Uterus (tissue), 3 donors: ENCODE measurements at regions not wholly inside any gene's neighbourhood (a gene's known extent, or its start where the extent isn't known, plus 50 kb on each side); places are given as distances from the start of the nearest gene placed in this dataset.
"Not testable (repeated sequence)": the region's sequence is repeated elsewhere in the genome, so short reads cannot be mapped to it uniquely, and the experiment has no call there.

Experiments used
- DNase-seq, 2 donors: peaks; one replicate each; pipeline ENCODE4 v3.0.0-alpha.2; 2019 to 2020
- H3K27ac ChIP-seq, 2 donors: fragments of 200-600 bp; sonication (generic); 1 replicate in 1 of 2; 2 replicates in 1 of 2; pipeline ENCODE4 v1.5.1; 2016 to 2018
- H3K27me3 ChIP-seq, 2 donors: fragments of 200-600 bp; sonication (generic); one replicate each; pipeline ENCODE4 v1.5.1; 2018 to 2019; ENCODE audit warnings: control low read depth in 1 of 2
- H3K36me3 ChIP-seq, 2 donors: fragments of 200-600 bp; sonication (generic); one replicate each; pipeline ENCODE4 v1.5.1; 2019; ENCODE audit warnings: control low read depth in 1 of 2
- H3K4me1 ChIP-seq, 2 donors: fragments of 200-600 bp; sonication (generic); one replicate each; pipeline ENCODE4 v1.5.1; 2018 to 2019; ENCODE audit warnings: control low read depth in 1 of 2
- H3K4me3 ChIP-seq, 2 donors: fragments of 200-600 bp; sonication (generic); 1 replicate in 1 of 2; 2 replicates in 1 of 2; pipeline ENCODE4 v1.5.1; 2018 to 2019; ENCODE audit warnings: mild to moderate bottlenecking in 1 of 2
- H3K9me3 ChIP-seq, 2 donors: fragments of 200-600 bp; sonication (generic); one replicate each; pipeline ENCODE4 v1.5.1; 2019; ENCODE audit warnings: control low read depth in 1 of 2
- CTCF ChIP-seq, 4 experiments: fragments of 200-600 bp in 2 of 4; fragments of 450-650 bp in 2 of 4; sonication (generic) in 2 of 4; IDR thresholded peaks; one replicate each; pipeline ENCODE4 v1.5.1; 2016 to 2019; ENCODE audit warnings: antibody characterized with exemption in 4 of 4, mild to moderate bottlenecking in 2 of 4, moderate library complexity in 1 of 4
- POLR2A ChIP-seq, 2 donors: fragments of 450-650 bp; IDR thresholded peaks; one replicate each; pipeline ENCODE4 v1.6.1; 2016; ENCODE audit warnings: antibody characterized with exemption in 2 of 2, mild to moderate bottlenecking in 1 of 2, moderate library complexity in 1 of 2
- intact Hi-C: fragments of 100-400 bp; cut with DNase I; formaldehyde crosslinking; loops from one replicate; pipeline ENCODE4 v1.15.1; 2023; ENCODE audit warnings: low total_unique reads
- donor health status: DM: yes; HTN: yes; CAD: no.

GRCh38 chr4:9556076-9556475 is 111.9 kb downstream of the DEFB131A start:
- H3K4me3 ChIP-seq, H3K27me3 ChIP-seq, H3K4me1 ChIP-seq, intact Hi-C loops, DNase-seq, H3K36me3 ChIP-seq, H3K27ac ChIP-seq, H3K9me3 ChIP-seq: not testable (repeated sequence)

GRCh38 chr4:9577869-9578268 is 133.7 kb downstream of the DEFB131A start:
- H3K36me3 ChIP-seq, H3K4me3 ChIP-seq, H3K4me1 ChIP-seq, H3K27ac ChIP-seq, intact Hi-C loops, H3K27me3 ChIP-seq, DNase-seq, H3K9me3 ChIP-seq: not testable (repeated sequence)

GRCh38 chr4:9582880-9583279 is 138.7 kb downstream of the DEFB131A start:
- DNase-seq, H3K9me3 ChIP-seq, H3K4me1 ChIP-seq, H3K27me3 ChIP-seq, H3K36me3 ChIP-seq, H3K4me3 ChIP-seq, H3K27ac ChIP-seq, intact Hi-C loops: not testable (repeated sequence)

GRCh38 chr4:9592010-9592409 is 147.8 kb downstream of the DEFB131A start:
- no peaks in the 10 kb centered on the region for H3K27me3 ChIP-seq
- no peak overlapping the region for H3K4me3 ChIP-seq
- H3K4me1 ChIP-seq = no peaks in the 10 kb centered on the region
- no peaks in the 10 kb centered on the region for H3K9me3 ChIP-seq
- intact Hi-C loops = no loop called here
- no peaks in the 10 kb centered on the region for H3K36me3 ChIP-seq
- no peak for TF ChIP-seq POLR2A (IDR thresholded peaks at IDR 0.05)
- DNase-seq = no peak
- no peak overlapping the region for H3K27ac ChIP-seq

GRCh38 chr4:9594948-9595347 is 150.7 kb downstream of the DEFB131A start:
- Histone ChIP-seq H3K27ac (no peak overlapping the region), H3K36me3 (no peaks in the 10 kb centered on the region), H3K4me1 (no peaks in the 10 kb centered on the region), H3K9me3 (no peaks in the 10 kb centered on the region), H3K27me3 (no peaks in the 10 kb centered on the region), H3K4me3 (no peak overlapping the region)
- no peak for DNase-seq
- intact Hi-C loops = no loop called here
- no peak for TF ChIP-seq POLR2A (IDR thresholded peaks at IDR 0.05)
- no peak for TF ChIP-seq CTCF (IDR thresholded peaks at IDR 0.05)

- H3K36me3 ChIP-seq, H3K4me1 ChIP-seq, H3K27me3 ChIP-seq, H3K9me3 ChIP-seq, intact Hi-C loops, H3K27ac ChIP-seq, H3K4me3 ChIP-seq, DNase-seq: not testable (repeated sequence)
These were observed 151.3 kb downstream of the DEFB131A start for GRCh38 chr4:9595531-9595930.

- H3K27me3 ChIP-seq = no peaks in the 10 kb centered on the region
- H3K4me3 ChIP-seq = no peak overlapping the region
- H3K9me3 ChIP-seq = no peaks in the 10 kb centered on the region
- no peaks in the 10 kb centered on the region for H3K4me1 ChIP-seq
- no peak overlapping the region for H3K27ac ChIP-seq
- intact Hi-C loops = no loop called here
- H3K36me3 ChIP-seq = no peaks in the 10 kb centered on the region
- DNase-seq = no peak
- TF ChIP-seq POLR2A (IDR thresholded peaks at IDR 0.05) (no peak), CTCF (IDR thresholded peaks at IDR 0.05) (no peak)
These were observed 155.1 kb downstream of the DEFB131A start for GRCh38 chr4:9599266-9599665.

GRCh38 chr4:9600246-9600645 is 156.0 kb downstream of the DEFB131A start:
- Histone ChIP-seq H3K27ac (no peak overlapping the region), H3K27me3 (no peaks in the 10 kb centered on the region), H3K9me3 (no peaks in the 10 kb centered on the region), H3K4me1 (no peaks in the 10 kb centered on the region), H3K4me3 (no peak overlapping the region), H3K36me3 (no peaks in the 10 kb centered on the region)
- intact Hi-C loops = no loop called here
- TF ChIP-seq POLR2A (IDR thresholded peaks at IDR 0.05) (no peak), CTCF (IDR thresholded peaks at IDR 0.05) (no peak)
- DNase-seq = no peak
